ENCODE measurements at regions not wholly inside any gene's neighbourhood (a gene's known extent, or its start where the extent isn't known, plus 50 kb on each side); places are given as distances from the start of the nearest gene placed in this dataset.

DNA sequence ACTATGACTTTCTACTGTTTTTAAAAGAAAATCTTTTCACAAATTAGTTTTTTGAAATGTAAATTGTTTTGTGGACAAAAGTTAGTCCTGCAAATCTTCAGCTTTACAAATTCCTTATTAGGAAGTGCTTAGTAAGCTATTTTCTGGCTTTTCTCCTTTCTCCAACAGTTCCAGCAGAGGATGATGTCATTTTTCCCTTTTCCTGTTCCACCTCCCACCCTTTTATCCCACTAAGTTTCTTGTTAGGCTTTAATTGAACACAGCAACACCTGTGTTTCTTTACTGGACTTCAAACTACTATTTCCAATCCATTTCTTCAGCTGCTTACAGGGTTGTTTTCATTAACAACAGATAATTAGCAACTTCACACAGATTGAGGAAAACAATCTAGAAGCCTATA lies 389.2 kb downstream of the NDFIP2 start:
- TF ChIP-seq, protein P1, sequence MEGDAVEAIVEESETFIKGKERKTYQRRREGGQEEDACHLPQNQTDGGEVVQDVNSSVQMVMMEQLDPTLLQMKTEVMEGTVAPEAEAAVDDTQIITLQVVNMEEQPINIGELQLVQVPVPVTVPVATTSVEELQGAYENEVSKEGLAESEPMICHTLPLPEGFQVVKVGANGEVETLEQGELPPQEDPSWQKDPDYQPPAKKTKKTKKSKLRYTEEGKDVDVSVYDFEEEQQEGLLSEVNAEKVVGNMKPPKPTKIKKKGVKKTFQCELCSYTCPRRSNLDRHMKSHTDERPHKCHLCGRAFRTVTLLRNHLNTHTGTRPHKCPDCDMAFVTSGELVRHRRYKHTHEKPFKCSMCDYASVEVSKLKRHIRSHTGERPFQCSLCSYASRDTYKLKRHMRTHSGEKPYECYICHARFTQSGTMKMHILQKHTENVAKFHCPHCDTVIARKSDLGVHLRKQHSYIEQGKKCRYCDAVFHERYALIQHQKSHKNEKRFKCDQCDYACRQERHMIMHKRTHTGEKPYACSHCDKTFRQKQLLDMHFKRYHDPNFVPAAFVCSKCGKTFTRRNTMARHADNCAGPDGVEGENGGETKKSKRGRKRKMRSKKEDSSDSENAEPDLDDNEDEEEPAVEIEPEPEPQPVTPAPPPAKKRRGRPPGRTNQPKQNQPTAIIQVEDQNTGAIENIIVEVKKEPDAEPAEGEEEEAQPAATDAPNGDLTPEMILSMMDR (IDR thresholded peaks at IDR 0.05) = no peak
- ATAC-seq (ENCODE audit: low FRiP score) = no peak

DNA sequence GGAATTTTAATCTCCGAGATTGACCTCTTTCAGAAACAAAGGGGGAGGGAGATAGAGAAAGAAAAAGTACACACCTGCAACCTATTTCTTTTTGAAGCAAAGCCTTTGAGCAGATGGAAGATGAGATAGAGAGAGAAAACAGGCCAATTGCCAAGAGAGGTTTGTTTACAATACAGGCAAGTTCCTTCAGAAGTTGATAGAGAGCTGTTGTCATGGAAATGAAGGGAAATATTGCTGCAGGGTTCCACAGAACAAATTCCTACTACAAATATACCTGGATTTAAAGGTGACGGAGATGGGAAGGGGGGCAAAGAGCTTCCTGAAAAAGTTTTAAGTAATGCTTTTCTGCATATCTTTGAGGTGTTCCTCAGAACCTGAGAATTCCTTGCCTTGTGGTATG lies 388.4 kb downstream of the NDFIP2 start:
- TF ChIP-seq, protein P1 (IDR thresholded peaks at IDR 0.05) = no peak
- no peak for DNase-seq (ENCODE audit: low spot score)
- no peak for ATAC-seq (ENCODE audit: low FRiP score)

More for the DNA sequence above, 389.2 kb downstream of the NDFIP2 start:
- no peak for DNase-seq (ENCODE audit: low spot score)

DNA sequence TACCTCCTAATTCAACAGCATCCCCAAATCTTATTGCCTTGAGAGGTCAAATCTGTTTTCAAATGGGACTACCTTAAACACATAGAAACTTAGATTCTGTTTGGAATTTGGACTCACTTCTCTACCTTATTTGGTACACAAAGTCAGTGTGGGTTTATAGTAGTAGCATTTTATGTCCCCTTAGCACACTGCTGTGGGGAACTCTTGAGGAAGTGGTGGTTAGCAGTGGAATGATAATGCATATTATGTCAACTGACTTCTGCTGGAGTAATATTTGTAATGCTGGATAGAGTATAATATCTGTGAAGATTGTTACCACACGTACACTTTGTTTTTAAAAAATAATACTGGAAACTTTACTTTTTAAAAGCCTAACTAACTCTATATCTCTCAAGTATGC lies 386.3 kb downstream of the NDFIP2 start:
- TF ChIP-seq, protein P1 (IDR thresholded peaks at IDR 0.05) = no peak
- ATAC-seq (ENCODE audit: low FRiP score) (no peak), DNase-seq (ENCODE audit: low spot score) (no peak)

DNA sequence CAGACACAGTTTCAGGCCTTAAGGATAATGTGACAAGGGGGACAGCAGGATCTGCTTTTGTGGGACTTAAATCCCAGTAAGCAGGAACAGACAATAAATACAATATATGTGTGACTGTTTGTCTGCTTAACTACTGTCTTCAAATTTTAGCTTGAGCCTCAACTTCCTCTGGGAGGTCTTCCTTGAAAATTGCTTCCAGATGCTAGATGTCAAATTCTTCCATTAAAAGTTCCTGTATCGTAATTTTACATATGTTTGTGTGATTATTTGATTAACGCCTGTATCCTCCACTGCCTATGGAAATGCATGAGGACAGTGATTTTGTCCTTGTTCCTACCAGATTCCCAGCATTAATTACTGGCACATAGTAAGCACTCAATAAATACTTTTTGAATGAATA lies 385.5 kb downstream of the NDFIP2 start:
- ATAC-seq (ENCODE audit: low FRiP score) = no peak
- TF ChIP-seq, protein P1 (IDR thresholded peaks at IDR 0.05) = no peak
- no peak for DNase-seq (ENCODE audit: low spot score)

DNA sequence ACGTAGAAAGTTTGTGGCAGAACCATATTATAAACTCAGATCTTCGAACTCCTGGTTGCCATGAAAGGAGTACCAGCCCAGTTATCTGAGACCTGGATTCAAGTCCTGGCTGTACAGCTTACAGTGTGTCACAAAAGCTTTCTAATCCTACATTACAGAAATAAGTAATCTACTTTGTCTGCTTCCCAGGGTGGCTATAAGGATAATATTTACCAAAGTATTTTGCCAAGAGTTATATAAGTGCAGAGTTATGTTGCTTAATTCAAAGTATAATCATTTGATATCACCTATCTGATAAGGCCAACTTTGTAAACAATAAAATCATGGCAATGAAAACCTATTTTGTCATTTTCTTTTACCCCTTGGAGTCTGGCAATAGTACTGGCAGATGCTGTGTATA lies 381.6 kb downstream of the NDFIP2 start:
- DNase-seq (ENCODE audit: low spot score) (no peak), ATAC-seq (ENCODE audit: low FRiP score) (no peak)
- TF ChIP-seq, protein P1 (IDR thresholded peaks at IDR 0.05) = no peak

DNA sequence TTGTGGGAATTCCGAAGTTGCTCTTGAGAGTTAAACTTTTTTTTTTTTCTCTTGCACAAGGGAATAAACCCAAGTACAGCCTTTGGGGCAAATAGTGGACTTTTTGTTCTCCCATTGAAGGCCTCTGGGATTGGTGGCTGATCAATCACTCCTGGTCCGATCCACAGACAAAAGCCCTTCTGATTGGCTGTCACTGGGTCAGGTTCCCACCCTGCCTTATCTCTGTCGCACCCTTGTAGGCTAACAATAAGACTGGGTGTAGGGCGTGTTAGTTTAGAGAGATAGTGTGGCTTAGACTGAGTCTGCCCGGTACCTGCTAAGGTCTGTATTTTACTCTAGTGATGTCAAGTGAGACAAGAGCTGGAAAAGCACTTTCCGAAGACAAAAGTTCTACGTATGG lies 380.8 kb downstream of the NDFIP2 start:
- TF ChIP-seq, protein P1 (IDR thresholded peaks at IDR 0.05) = no peak
- ATAC-seq (ENCODE audit: low FRiP score) (no peak), DNase-seq (ENCODE audit: low spot score) (no peak)

DNA sequence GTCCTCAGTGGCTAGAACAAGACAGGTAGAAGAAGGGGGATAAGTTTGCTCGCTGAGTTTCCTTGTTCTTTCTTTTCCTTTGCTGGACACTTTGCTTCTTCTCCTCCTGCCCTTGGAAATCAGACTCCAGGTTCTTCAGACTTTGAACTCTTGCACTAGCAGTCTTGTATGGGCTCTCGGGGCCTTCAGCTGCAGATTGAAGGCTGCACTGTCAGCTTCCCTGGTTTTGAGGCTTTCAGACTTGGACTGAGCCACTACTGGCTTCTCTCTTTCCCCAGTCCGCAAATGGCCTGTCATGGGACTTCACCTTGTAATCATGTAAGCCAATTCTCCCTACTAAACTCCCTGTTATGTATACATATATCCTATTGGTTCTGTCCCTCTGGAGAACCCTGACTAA lies 379.8 kb downstream of the NDFIP2 start:
- DNase-seq (ENCODE audit: low spot score) (no peak), ATAC-seq (ENCODE audit: low FRiP score) (no peak)
- TF ChIP-seq, protein P1 (IDR thresholded peaks at IDR 0.05) = no peak

All from omental fat pad (tissue), 3 donors.